Chondrocyte (in vitro differentiated cells): ENCODE measurements at regions not wholly inside any gene's neighbourhood (a gene's known extent, or its start where the extent isn't known, plus 50 kb on each side); places are given as distances from the start of the nearest gene placed in this dataset.
"Not testable (repeated sequence)": the region's sequence is repeated elsewhere in the genome, so short reads cannot be mapped to it uniquely, and the experiment has no call there.

Source experiments
- DNase-seq: peaks from one replicate; pipeline ENCODE4 v3.0.0; 2021; ENCODE audit warnings: mixed read lengths, low spot score
- H3K27ac Mint-ChIP-seq: one replicate; pipeline ENCODE4 v1.8.0; 2021; ENCODE audit warnings: mild to moderate bottlenecking, moderate library complexity, mixed read lengths; ENCODE audit not compliant: unreplicated experiment
- H3K27me3 Mint-ChIP-seq: 2 replicates; pipeline ENCODE4 v1.8.0; 2021; ENCODE audit warnings: low read depth, mixed read lengths
- H3K36me3 Mint-ChIP-seq: 2 replicates; pipeline ENCODE4 v1.8.0; 2021; ENCODE audit warnings: low read depth, mixed read lengths
- H3K4me1 Mint-ChIP-seq: 2 replicates; pipeline ENCODE4 v1.8.0; 2021; ENCODE audit warnings: low read depth, mild to moderate bottlenecking, mixed read lengths
- H3K4me3 Mint-ChIP-seq: one replicate; pipeline ENCODE4 v1.8.0; 2021; ENCODE audit warnings: mild to moderate bottlenecking, moderate library complexity, mixed read lengths; ENCODE audit not compliant: unreplicated experiment
- H3K9me3 Mint-ChIP-seq: 2 replicates; pipeline ENCODE4 v1.8.0; 2021; ENCODE audit warnings: low read depth, mixed read lengths
- TF ChIP-seq, protein P1 (sequence below): fragments of 200-600 bp; sonication (generic); IDR thresholded peaks from 2 replicates; pipeline ENCODE4 v1.5.0; 2021; ENCODE audit warnings: antibody characterized with exemption, mild to moderate bottlenecking, moderate library complexity

DNA sequence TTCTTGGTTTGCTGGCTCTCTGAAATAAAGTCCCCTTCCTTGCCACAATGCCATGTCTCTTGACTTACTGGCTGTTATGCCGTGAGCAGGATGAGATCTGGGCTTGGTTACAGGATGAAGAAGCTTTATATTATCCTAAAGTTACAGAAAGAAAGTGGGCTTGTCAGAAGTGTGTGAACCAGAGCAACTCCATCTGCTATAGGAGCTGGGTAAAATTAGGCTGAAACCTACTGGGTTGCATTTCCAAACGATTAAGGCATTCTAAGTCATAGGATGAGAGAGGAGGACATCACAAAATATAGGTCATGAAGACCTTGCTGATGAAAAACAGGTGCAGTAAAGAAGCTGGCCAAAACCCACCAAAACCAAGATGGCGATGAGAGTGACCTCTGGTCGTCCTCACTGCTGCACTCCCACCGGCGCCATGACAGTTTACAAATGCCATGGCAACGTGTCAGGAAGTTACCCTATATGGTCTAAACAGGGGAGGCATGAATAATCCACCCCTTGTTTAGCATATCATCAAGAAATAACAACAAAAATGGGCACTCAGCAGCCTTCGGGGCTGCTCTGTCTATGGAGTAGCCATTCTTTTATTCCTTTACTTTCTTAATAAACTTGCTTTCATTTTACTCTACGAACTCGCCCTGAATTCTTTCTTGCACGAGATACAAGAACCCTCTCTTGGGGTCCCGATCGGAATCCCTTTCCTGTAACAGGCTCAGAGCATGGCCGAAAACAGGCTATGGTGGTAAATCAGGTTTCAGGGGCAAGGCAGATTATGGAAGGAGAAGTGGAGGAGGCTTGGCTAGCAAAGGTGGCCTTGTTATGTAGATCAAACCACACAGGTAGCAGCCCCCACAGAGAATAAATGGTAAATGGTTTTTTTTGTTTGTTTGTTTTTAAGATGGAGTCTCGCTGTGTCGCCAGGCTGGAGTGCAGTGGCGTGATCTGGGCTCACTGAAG, 81.3 kb upstream of the C16orf82 start:
- no peak for DNase-seq
- Mint-ChIP-seq H3K9me3 (peaks cover 3% of the 10 kb centered on the region), H3K27me3 (no peaks in the 10 kb centered on the region), H3K4me1 (peaks cover 3% of the 10 kb centered on the region), H3K36me3 (no peaks in the 10 kb centered on the region), H3K27ac (no peak overlapping the region), H3K4me3 (no peak overlapping the region)
- TF ChIP-seq, protein P1, sequence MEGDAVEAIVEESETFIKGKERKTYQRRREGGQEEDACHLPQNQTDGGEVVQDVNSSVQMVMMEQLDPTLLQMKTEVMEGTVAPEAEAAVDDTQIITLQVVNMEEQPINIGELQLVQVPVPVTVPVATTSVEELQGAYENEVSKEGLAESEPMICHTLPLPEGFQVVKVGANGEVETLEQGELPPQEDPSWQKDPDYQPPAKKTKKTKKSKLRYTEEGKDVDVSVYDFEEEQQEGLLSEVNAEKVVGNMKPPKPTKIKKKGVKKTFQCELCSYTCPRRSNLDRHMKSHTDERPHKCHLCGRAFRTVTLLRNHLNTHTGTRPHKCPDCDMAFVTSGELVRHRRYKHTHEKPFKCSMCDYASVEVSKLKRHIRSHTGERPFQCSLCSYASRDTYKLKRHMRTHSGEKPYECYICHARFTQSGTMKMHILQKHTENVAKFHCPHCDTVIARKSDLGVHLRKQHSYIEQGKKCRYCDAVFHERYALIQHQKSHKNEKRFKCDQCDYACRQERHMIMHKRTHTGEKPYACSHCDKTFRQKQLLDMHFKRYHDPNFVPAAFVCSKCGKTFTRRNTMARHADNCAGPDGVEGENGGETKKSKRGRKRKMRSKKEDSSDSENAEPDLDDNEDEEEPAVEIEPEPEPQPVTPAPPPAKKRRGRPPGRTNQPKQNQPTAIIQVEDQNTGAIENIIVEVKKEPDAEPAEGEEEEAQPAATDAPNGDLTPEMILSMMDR = no peak

DNA sequence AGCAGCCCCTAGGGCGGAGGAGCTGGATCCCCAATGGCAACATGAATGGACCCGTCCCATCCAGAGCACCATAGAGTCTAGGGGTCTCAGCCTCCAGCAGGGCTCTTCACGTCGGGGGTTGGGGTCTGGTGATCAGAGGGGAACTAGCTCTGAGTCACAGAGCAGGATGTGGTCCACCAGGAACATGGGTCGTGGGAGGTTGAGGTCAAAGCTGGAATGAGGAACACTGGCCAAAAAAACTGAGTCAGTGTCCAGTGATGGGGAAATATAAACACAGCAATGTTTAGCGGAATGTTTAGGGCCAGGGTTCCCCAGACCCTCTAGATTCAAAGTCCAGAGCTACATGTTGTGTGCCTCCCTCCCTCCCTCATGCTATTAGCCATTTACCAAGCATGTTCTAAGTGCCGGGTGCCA, 79.1 kb upstream of the C16orf82 start:
- Mint-ChIP-seq H3K27ac (no peak overlapping the region), H3K27me3 (peaks cover 4% of the 10 kb centered on the region), H3K4me1 (peaks cover 3% of the 10 kb centered on the region), H3K36me3 (no peaks in the 10 kb centered on the region), H3K9me3 (peaks cover 3% of the 10 kb centered on the region), H3K4me3 (no peak overlapping the region)
- no peak for DNase-seq
- TF ChIP-seq, protein P1 = no peak

GRCh38 chr16:26988186-26988585, 78.5 kb upstream of the C16orf82 start:
- no peak overlapping the region for H3K27ac Mint-ChIP-seq
- peaks cover 3% of the 10 kb centered on the region for H3K4me1 Mint-ChIP-seq
- H3K27me3 Mint-ChIP-seq = peaks cover 4% of the 10 kb centered on the region

GRCh38 chr16:26990384-26991120, 76.2 kb upstream of the C16orf82 start:
- H3K9me3 Mint-ChIP-seq, DNase-seq, H3K4me3 Mint-ChIP-seq, H3K27ac Mint-ChIP-seq, H3K27me3 Mint-ChIP-seq, H3K36me3 Mint-ChIP-seq, H3K4me1 Mint-ChIP-seq: not testable (repeated sequence)

More at GRCh38 chr16:26988186-26988585, 78.5 kb upstream of the C16orf82 start:
- H3K9me3 Mint-ChIP-seq = peaks cover 3% of the 10 kb centered on the region
- H3K4me3 Mint-ChIP-seq = no peak overlapping the region
- H3K36me3 Mint-ChIP-seq = no peaks in the 10 kb centered on the region
- TF ChIP-seq, protein P1 = no peak
- DNase-seq = no peak

DNA sequence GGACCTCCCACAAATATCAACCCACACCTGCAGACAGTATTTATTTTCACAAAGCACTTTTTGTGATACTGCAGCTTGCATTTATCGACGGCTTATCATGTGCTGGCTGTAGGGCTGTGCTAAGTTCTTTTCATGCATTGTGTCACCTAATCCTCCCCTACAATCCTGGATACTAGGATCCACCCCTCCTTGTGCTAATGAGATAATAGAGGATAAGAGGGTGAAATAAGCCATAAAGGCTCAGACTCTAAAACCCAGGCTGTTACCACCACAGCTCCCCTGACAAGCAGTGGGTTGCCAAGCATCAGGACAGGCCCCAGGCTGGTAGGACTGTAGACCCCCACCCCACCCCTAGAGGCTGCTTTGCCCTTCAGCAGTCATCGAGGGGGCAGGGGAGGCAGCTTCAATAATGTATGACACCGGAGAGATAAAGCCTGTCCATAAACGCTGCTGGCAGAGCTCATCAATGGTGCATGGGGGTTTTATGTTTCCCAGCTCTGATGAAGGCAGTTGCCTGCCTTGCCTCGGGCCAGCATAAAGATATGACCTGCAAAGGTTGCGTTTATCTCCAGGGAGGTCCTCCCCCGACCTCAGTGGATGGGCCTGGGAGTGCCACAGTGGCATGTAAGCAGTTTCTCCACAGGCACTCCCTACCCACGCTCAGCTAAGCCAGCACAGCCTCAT, 73.9 kb upstream of the C16orf82 start:
- Mint-ChIP-seq H3K4me1 (no peaks in the 10 kb centered on the region), H3K27ac (no peak overlapping the region), H3K36me3 (no peaks in the 10 kb centered on the region), H3K4me3 (no peak overlapping the region), H3K9me3 (peaks cover 10% of the 10 kb centered on the region), H3K27me3 (peaks cover 4% of the 10 kb centered on the region)
- DNase-seq = no peak
- TF ChIP-seq, protein P1 = no peak
